PC-3 (cell line): ENCODE measurements at regions not wholly inside any gene's neighbourhood (a gene's known extent, or its start where the extent isn't known, plus 50 kb on each side); places are given as distances from the start of the nearest gene placed in this dataset.

ENCODE experiments used
- ATAC-seq: fragments of 200-7000 bp; cut with Tn5 transposase; 2 replicates; pipeline ENCODE4 v1.9.1; 2020; ENCODE audit warnings: mild to moderate bottlenecking, moderate library complexity
- BruUV-seq: library from RNA; stranded (reverse); fragments of 400-500 nt; replicated peaks from 2 replicates; lab custom pipeline; 2021; lab: Mats Ljungman, UMichigan
- CTCF ChIA-PET: fragments of 300-600 bp; sonication (Branson Sonifier 250); formaldehyde crosslinking; loops from one replicate; lab custom pipeline; 2022; ENCODE audit warnings: antibody characterized with exemption; lab: Charles Lee
- POLR2A ChIA-PET: fragments of 300-600 bp; sonication (Branson Sonifier 250); formaldehyde crosslinking; loops from one replicate; lab custom pipeline; 2022; ENCODE audit warnings: antibody characterized with exemption; ENCODE audit not compliant: unreplicated experiment; lab: Charles Lee
- DNase-seq: peaks from one replicate; pipeline ENCODE4 v3.0.0-alpha.2; 2015
- H2AFZ ChIP-seq: fragments of 300-600 bp; sonication (generic); 2 replicates; pipeline ENCODE4 v1.6.0; 2016; ENCODE audit warnings: antibody characterized with exemption, low read length
- H3F3A ChIP-seq: fragments of 300-600 bp; sonication (generic); one replicate; pipeline ENCODE4 v1.6.0; 2017; ENCODE audit warnings: antibody characterized with exemption, low read length, control low read depth, mild to moderate bottlenecking; ENCODE audit not compliant: unreplicated experiment
- H3K27ac ChIP-seq: fragments of 300-600 bp; sonication (generic); 2 replicates; pipeline ENCODE4 v1.5.1; 2016; ENCODE audit warnings: mild to moderate bottlenecking, low read length
- H3K27me3 ChIP-seq: fragments of 300-600 bp; sonication (generic); 2 replicates; pipeline ENCODE4 v1.6.1; 2016; ENCODE audit warnings: low read length, mixed read lengths
- H3K36me3 ChIP-seq: fragments of 300-600 bp; sonication (generic); 2 replicates; pipeline ENCODE4 v1.6.1; 2016; ENCODE audit warnings: low read depth, mixed run types, low read length, mixed read lengths
- H3K4me1 ChIP-seq: fragments of 300-600 bp; sonication (generic); 2 replicates; pipeline ENCODE4 v1.5.1; 2016; ENCODE audit warnings: low read length; ENCODE audit not compliant: insufficient read depth
- H3K4me2 ChIP-seq: fragments of 300-600 bp; sonication (generic); 2 replicates; pipeline ENCODE4 v1.6.0; 2016; ENCODE audit warnings: low read length
- H3K4me3 ChIP-seq: fragments of 300-600 bp; sonication (generic); 2 replicates; pipeline ENCODE4 v1.5.1; 2016; ENCODE audit warnings: mild to moderate bottlenecking, low read length, mixed read lengths
- H3K79me2 ChIP-seq: fragments of 300-600 bp; sonication (generic); 2 replicates; pipeline ENCODE4 v1.6.1; 2017; ENCODE audit warnings: low read length, mixed read lengths
- H3K9ac ChIP-seq: fragments of 300-600 bp; sonication (generic); 2 replicates; pipeline ENCODE4 v1.6.0; 2016; ENCODE audit warnings: mild to moderate bottlenecking, low read length
- H3K9me2 ChIP-seq: fragments of 300-600 bp; sonication (generic); replicated peaks from 2 replicates; pipeline ENCODE4 v1.6.1; 2016; ENCODE audit warnings: mixed run types, low read length, mixed read lengths
- H3K9me3 ChIP-seq: fragments of 300-600 bp; sonication (generic); 2 replicates; pipeline ENCODE4 v1.6.1; 2016; ENCODE audit warnings: low read length, mixed read lengths
- H4K20me1 ChIP-seq: fragments of 300-600 bp; sonication (generic); 2 replicates; pipeline ENCODE4 v1.6.1; 2016; ENCODE audit warnings: low read length, mixed read lengths
- CTCF ChIP-seq: fragments of 300-600 bp; sonication (generic); conservative IDR thresholded peaks from 2 replicates; pipeline ENCODE4 v1.5.1; 2017; ENCODE audit warnings: antibody characterized with exemption, low read depth, mild to moderate bottlenecking, low read length
- EZH2 ChIP-seq: fragments of 300-600 bp; sonication (generic); IDR thresholded peaks from one replicate; pipeline ENCODE4 v1.6.1; 2017; ENCODE audit warnings: antibody characterized with exemption, mild to moderate bottlenecking, low read length; ENCODE audit not compliant: unreplicated experiment
- EZH2phosphoT487 ChIP-seq: fragments of 300-600 bp; sonication (generic); IDR thresholded peaks from 2 replicates; pipeline ENCODE4 v1.6.1; 2018; ENCODE audit warnings: mild to moderate bottlenecking, antibody characterized with exemption, low read length, borderline replicate concordance
- intact Hi-C: fragments of 100-400 bp; cut with micrococcal nuclease; formaldehyde crosslinking; loops from 2 replicates; pipeline ENCODE4 v1.9.0; 2023

- Histone ChIP-seq H2AFZ (no peak overlapping the region), H3K36me3 (no peaks in the 10 kb centered on the region), H3F3A (no peaks in the 10 kb centered on the region), H3K27me3 (peaks cover 32% of the 10 kb centered on the region), H3K9me3 (no peaks in the 10 kb centered on the region), H3K4me2 (no peak overlapping the region), H3K9ac (no peak overlapping the region), H3K79me2 (no peaks in the 10 kb centered on the region), H3K9me2 (no peaks in the 10 kb centered on the region), H3K27ac (no peak overlapping the region), H3K4me3 (no peak overlapping the region), H4K20me1 (no peaks in the 10 kb centered on the region), H3K4me1 (no peaks in the 10 kb centered on the region)
- DNase-seq (peak; percentile 66), ATAC-seq (peak; percentile 55; the same call in 1 of the 2 replicates)
- intact Hi-C loops = loop anchor here (2.0 to 10.0 kb wide), 2 partner anchors 64 to 250 kb away; no protein-coding TSS in a partner anchor
- CTCF ChIA-PET = interaction anchor here (0.6 kb wide), 1 partner anchor 968 kb away, joined by 6 read pairs; no protein-coding TSS in a partner anchor
- no TSS peak for BruUV-seq
- TF ChIP-seq EZH2phosphoT487 = no peak
- TF ChIP-seq CTCF = peak; percentile 72
- POLR2A ChIA-PET = no interaction called here
Measured at GRCh38 chr10:42428534-42428933, 209.8 kb downstream of the ZNF33B start.

GRCh38 chr10:42422911-42423310 lies 215.5 kb downstream of the ZNF33B start:
- H4K20me1 ChIP-seq = no peaks in the 10 kb centered on the region
- H3K27me3 ChIP-seq = peaks cover 46% of the 10 kb centered on the region
- no TSS peak for BruUV-seq
- no peak overlapping the region for H3K27ac ChIP-seq
- no peak overlapping the region for H2AFZ ChIP-seq
- no peak for TF ChIP-seq CTCF
- no peak for TF ChIP-seq EZH2
- TF ChIP-seq EZH2phosphoT487 = no peak
- no peaks in the 10 kb centered on the region for H3F3A ChIP-seq
- no peak overlapping the region for H3K4me3 ChIP-seq
- no peaks in the 10 kb centered on the region for H3K9me2 ChIP-seq
- H3K36me3 ChIP-seq = no peaks in the 10 kb centered on the region
- ATAC-seq (no peak), DNase-seq (no peak)
- ChIA-PET CTCF (no interaction called here), POLR2A (no interaction called here)
- no peaks in the 10 kb centered on the region for H3K9me3 ChIP-seq
- H3K79me2 ChIP-seq = no peaks in the 10 kb centered on the region
- H3K4me1 ChIP-seq = no peaks in the 10 kb centered on the region
- no peak overlapping the region for H3K4me2 ChIP-seq
- intact Hi-C loops = loop anchor here (10.0 kb wide), 1 partner anchor 58 kb away; no protein-coding TSS in a partner anchor
- H3K9ac ChIP-seq = no peak overlapping the region

GRCh38 chr10:42421812-42422211 lies 216.6 kb downstream of the ZNF33B start:
- H3K4me1 ChIP-seq = no peaks in the 10 kb centered on the region
- no peaks in the 10 kb centered on the region for H4K20me1 ChIP-seq
- no peaks in the 10 kb centered on the region for H3K9me3 ChIP-seq
- H3K36me3 ChIP-seq = no peaks in the 10 kb centered on the region
- H3K4me3 ChIP-seq = no peak overlapping the region
- no peak overlapping the region for H3K9ac ChIP-seq
- no peaks in the 10 kb centered on the region for H3K79me2 ChIP-seq
- no peak overlapping the region for H3K27ac ChIP-seq
- peaks cover 39% of the 10 kb centered on the region for H3K27me3 ChIP-seq
- no peak for ATAC-seq
- ChIA-PET CTCF (no interaction called here), POLR2A (no interaction called here)
- intact Hi-C loops = loop anchor here (10.0 kb wide), 1 partner anchor 57 kb away; no protein-coding TSS in a partner anchor
- no peaks in the 10 kb centered on the region for H3F3A ChIP-seq
- BruUV-seq = no TSS peak
- H3K4me2 ChIP-seq = no peak overlapping the region
- no peak for DNase-seq
- TF ChIP-seq CTCF (no peak), EZH2phosphoT487 (no peak), EZH2 (no peak)
- no peak overlapping the region for H2AFZ ChIP-seq
- no peaks in the 10 kb centered on the region for H3K9me2 ChIP-seq
